Occipital lobe (tissue), 1 donor: ENCODE measurements at regions not wholly inside any gene's neighbourhood (a gene's known extent, or its start where the extent isn't known, plus 50 kb on each side); places are given as distances from the start of the nearest gene placed in this dataset.

Experiments used
- DNase-seq: peaks from one replicate; lab custom pipeline; 2025; lab: John Stamatoyannopoulos, UW

DNA sequence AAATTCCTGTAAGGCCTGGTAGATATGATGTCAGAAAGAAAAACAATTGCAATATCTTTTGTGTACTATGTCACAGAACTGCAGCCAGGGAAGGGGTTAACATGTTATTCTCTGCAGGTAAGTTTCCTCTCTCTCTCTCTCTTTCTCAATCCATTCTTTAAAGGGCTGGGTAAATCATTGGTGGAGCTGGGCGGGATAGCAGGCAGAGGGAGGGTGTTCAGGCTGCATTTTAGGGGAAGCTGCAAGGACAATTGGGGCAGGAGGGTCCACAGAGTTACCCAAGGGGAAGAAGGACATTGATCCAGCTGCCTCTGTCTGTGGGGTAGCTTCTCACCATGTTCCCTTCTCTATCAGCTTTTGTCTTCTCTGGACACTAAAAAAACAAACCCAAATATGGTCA is 153.9 kb upstream of the BMPER start:
- no peak for DNase-seq

DNA sequence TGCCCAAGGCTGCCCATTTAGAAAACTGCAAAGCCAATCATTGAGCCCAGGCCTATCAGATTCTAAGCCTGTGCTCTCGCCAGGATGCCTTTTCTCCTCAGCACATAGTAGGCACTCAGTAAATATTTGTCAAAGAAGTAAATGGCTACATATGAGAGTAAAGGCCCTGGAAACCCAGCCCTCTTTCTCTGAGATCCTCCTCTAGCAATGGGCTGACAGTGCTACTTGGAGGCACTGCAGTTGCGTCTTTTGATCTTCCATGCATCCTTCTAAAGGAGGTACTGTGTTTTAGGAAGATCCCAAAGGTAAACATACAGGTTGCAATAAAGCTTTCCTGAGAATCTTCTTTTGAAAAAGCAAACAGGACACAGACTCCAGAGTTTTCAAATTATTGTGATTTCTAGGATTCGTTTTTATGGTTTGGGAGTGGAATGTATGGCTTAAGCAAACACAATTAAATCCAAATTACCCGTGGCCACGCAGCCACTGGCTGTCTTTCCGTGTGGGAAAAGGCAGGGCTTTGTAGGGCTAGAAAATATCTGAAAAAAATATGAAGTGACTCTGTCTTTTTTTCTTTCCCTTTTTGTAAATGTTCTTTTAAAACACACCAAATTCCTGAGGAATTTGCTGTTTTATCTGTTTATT is 151.3 kb upstream of the BMPER start:
- DNase-seq: no peak

DNA sequence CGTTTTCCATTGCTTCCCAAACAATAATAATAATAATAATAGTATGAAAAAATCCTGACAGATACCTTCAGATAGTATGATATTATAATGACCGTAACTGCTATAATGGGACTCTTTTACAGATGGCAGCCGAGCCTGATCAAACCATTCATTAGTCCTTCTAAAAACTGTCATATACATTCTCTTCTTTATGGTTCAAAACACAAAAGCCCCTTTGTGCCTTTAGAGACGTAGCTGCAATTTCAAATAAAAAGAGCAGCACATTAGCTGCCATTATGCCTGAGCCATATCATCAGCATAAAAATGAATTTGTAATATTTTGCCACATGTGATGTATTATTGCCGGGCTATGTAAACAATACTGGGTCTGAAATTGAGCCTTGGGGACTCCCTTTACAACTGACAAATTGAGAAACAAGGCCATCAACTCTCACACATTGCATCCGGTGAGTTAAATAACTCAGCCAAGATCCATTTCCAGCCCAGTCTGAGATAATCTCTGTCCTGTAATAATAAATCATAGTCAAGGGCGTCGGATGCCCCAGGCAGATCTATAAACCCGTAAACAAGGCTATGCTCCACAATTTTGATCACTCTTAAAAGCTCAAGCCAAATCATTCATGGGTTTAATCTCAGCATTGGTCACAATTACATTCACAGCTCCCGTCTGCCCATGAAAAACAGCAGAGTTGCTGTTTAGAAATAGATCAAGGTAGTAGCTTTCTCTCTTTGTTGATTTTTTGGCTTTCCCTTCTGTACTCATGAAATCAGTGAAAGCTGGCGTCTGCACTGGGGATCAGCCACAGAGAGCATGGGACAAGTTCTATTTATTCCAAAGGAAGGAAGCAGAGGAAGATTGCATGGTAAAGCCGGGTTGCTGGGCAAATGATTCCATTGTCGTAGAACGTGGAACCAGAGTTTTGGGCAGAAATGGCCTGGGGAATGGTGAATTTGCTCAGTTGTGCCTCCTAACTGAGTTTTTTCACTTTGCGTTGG is 150.1 kb upstream of the BMPER start:
- DNase-seq: no peak

DNA sequence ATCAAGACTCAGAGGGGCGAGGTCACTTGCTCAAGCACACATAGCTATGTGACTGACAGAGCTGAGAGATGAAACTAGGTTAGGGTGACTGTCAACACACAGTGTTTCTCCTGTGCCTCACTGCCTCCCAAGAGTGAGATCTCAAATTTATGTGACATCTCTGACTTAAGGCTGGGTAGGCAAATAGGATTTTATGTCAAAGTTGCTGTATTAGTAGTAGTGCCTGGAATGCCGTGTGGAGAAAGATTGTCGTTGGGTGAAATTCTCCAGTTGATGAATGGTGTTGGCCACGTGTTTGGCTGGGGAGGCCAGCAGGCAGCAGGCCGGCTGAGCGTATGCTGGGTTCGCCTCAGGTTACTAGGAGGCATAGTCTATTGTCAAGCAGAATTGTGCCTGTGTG is 148.3 kb upstream of the BMPER start:
- DNase-seq: no peak

DNA sequence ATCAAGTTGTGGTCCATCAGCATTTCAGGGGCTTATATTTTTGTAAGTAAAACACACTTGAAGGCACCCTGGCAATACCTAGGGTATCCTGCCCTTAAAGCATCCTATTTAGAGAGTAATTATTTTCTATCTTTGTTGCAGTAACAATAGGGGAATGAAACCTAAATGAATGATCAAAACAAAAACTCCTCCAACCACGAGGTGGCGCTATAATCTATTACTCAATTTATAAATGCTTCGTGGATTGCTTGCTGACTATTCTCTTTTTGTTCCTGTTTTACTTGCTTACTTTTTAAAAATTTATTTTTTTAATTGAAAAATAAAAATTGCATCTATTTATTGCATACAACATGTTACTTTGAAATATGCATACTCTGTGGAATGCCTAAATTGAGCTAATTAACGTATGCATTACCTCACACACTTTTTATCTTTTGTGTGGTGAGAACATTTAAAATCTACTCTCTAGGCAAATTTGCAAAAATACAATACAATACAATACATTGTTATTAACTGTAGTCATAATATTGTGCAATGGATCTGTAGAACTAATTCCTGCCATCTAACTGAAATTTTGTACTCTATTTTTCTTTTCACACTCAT is 147.7 kb upstream of the BMPER start:
- DNase-seq: no peak

DNA sequence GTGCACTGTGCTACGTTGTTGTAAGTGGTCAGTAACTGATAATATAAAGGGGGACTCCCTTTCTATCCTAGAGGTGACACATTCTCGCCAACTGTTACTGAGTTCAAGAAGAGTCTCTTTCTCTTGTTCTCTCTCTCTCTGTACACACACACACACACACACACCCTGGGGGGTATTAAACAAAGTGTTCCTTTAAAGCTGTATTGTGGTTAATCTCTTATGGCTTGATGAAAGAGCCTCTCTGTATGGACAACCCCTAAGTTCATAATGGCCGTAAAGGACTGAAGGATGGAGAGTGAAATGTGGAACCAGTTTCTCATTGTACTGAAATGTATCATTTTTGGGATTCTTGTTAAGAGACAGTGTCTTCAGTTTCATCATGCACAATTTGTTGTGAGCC is 145.2 kb upstream of the BMPER start:
- DNase-seq: no peak

DNA sequence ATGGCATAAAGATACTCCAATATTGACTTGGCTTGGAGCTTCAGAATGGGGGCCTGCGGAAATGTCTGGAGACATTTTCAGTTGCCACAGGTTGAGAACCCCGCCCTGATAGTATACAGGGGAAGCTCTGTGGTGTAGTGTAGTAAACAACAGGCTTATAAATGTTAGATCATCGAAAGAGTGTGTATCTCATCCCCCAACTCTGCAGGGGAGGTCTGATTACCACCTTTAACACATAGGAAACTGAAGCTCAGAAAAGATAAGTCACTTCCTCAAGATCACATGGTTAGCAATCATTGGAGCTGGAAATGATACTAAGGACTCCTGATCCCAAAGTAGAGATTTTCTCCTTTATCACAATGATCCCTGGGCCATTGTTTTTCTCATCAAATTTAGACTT is 144.5 kb upstream of the BMPER start:
- DNase-seq: no peak

DNA sequence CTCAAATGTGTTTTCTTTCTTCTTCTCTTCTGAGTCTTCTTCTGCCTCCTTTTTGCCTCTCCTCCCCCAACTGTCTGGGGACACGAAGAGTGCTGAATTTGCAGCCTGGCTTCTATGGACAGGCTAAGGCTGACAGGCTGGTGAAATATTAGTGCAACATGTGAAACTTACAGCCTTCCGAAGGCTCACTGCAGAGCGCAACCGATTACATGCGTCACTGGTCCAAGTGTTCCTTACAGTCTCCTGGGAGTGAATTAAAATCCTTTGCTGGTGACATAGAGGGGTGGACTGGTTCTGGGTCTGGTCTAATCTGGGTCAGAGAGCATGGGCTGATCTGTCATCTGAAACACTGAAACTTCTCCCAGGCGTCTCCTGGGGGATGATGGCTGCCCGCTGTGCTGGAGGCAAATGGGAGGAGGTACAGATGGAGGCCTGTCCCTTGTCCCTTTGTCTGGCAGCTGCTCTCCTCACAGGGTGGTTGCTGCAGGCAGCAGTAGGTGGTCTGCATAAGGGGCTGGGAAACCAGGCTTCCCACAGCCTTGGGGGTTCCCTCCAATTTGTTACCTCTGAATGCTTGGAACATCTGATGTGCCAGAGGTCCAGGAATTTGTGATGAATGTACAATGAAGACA is 143.8 kb upstream of the BMPER start:
- no peak for DNase-seq

DNA sequence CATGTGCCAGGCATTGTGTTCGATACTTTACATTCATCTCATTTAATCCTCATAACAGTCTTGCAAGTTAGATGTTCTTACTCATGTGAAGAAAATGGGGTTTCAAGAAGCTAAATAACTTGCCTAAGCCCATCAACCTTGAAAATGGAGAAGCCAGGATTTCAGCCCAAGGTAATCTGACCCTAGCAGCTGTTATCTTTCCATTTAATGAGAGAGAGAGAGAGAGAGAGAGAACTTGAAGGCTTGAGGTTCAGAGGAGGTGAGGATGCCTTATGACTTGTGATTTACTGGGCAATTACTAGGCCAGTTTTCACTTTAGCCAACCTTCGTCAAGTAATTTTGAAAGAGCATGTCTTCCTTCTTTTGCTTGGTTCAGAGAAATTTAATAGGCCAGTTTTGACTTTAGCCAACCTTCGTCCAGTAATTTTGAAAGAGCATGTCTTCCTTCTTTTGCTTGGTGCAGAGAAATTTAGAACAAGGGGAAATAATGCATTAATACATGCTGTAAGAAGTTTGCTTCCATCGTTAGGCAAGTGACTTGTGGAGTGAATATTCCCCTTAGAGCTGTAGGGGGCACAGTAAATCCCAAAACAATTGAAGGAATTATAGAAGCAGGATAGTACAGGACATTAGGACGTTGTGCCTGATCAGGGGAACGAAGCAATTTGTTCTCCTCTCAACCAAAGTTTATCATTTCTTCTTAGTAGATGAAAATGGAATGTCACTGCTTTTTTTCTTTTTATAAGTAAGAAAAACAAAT is 143.0 kb upstream of the BMPER start:
- no peak for DNase-seq

DNA sequence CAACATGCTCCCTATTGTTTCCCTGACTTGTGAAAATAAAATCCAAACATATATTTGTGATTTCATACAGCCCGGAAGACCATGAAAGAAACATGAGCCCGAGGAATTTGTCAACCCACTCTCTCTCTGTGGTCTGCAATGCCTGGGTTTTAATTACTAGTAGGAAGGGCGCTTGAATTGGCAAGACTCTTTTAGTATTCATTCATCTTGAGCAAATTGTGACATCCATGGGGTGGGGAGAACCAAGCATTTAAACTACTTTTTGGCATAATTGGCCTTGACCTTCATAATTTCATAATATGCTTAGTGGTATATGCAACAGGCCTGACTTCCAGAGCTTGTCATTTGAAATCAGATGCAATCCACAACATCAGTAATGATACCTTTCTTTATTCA is 142.4 kb upstream of the BMPER start:
- DNase-seq: no peak

DNA sequence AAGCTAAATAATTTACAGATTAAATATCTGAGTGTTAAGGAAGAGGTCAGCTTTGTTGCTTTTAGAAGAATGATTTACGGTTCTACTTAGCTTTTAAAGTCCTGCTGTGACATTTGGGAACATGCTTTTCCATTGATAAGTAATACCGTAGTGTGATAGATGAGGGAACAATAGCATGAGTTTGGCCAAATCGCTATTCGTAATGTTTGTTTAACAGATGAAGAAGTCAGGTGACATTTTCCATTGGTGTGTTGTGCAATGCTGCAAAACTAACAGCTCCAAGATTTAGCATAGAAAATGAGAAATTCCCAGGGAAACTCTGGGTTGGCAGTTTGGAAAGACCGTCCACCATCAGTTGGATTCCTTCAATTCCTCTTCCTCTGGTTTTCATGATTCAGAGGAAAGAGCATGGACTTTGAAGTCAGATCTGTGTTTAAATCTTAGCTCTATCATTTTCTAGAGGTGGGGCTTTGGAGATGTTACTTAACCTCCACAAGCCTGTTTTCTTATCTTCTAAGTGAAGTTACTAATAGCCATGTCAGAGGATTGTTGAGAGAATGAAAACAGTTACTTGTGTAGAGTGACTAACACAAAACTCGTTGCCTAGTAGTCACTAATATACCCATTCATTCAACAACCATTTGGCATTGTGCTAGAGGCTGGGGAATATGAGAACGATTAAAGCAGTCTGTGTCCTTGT is 140.4 kb upstream of the BMPER start:
- DNase-seq: no peak

DNA sequence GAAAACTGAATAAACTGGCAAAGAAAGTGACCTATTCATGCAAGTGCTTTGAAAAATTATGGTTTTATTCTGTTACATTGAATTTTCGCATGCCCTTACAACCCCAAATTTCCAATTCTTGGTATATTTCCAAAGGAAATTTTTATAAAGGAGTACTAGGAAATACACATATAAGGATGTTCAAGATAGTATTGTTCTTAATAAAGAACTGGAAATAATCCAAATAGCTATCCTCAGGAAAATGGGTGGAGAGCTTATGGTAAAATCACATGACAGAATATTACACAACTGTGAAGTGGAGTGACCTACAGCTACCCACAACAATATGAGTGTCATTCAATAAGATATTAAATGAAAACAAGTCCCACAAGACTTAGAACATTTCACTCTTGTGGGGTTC is 138.9 kb upstream of the BMPER start:
- DNase-seq: no peak

DNA sequence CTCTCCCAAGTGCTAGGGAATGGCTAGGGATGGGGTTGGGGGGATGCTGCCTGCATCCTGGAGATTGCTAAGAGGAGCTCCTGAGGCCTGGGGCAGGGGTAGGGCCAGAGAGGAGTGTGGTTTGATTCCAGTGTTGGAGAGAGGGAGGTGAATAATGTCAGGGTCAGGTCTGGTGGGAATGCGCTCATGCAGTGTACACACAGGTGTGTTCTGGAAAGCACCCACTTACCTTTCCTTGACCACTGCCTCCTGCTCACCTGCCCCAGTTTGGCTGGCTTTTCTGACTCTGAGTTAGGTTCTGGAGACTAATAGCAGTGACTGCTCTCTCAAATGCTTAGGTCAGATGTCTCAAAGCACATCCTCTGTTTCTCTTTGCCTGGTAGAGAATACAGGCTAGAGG is 135.4 kb upstream of the BMPER start:
- DNase-seq: no peak

DNA sequence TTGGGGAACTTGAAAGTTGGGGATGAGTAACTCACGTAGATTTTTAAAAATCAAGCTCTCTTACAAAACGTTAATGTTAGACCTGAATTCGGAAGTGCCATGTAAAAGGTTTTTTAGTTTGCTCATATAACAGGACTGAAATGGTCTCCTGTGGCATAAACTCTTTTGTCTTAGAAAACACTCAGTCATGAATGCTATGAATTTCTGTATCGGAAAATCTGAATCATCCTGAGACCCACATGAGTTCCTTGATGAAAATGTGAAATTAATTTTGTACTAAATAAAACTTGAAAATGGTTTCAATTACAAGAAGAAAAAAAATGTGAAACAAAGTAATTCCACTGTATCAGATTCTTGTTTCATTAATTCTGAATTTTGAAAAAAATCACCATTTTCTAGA is 134.8 kb upstream of the BMPER start:
- no peak for DNase-seq

DNA sequence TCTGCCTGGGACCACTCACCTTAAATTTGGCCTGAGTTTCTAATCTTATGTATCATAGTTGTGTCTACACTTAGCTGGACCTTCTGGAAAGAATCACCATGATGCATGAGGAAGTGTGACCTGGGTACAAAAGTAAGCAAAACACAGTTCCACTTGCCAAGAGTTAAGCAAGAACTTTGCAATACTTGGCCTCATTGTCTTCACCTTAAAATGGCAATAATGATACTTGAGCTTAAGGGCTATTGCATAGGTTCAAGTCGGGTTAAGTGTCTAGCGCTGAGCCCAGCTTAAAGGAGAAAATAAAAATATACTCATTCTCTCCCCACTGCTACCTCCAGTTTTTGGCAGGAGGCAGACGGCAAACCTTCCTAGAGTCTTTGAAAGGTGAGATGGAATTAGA is 133.9 kb upstream of the BMPER start:
- no peak for DNase-seq

DNA sequence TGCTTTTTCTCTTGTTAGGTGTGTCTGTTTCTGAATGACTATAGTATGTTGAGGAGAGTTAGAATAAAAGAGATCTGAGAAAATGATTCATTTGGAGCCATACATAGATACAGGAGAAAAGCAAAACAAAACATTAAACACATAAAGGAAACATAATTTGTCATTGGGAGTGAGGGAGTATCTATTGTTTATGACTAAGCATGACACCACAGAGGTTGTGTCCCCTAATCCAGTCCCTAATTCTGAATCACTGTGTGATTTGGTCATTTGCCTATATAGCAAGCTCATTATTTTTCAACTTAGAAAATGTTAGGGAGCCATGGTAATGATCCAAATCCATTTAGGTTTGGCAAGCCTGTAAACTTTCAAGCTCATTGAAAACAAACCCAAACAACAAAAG is 132.3 kb upstream of the BMPER start:
- DNase-seq: no peak

DNA sequence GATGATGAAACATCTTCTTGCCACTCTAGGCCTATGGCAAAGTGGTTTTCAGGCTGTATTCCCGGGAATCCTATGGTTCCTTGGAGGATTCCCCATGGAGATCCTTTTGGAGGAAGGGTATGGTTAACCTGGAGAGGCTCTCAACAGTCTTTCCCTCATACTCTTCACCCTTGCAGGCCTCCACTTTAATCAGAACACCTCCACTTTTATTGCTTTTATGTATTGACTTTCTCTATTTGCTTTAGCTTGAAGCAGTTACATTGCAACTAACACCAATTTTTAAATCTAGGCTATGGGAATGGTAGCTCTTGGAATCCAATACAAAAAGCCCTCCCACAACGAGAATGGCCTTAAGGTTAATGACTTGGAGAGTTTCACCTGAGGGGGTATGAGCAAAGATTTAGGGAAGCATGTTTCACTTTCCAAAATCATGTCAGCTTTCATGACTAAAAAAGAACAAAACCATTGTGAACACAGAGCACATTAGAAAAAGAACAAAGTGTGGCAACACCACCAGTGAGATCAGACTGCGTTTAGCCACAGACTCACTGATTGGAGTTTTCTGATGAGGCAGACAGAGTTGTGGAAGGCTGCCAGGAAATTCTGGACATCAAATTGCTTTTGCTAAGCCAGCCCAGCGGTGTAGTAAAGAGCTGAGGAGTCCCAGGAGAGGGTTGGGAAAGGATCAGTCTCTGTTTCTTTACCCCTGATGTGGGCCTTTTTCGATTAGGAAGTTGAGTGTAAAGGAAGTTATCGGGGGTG is 130.4 kb upstream of the BMPER start:
- DNase-seq: no peak

DNA sequence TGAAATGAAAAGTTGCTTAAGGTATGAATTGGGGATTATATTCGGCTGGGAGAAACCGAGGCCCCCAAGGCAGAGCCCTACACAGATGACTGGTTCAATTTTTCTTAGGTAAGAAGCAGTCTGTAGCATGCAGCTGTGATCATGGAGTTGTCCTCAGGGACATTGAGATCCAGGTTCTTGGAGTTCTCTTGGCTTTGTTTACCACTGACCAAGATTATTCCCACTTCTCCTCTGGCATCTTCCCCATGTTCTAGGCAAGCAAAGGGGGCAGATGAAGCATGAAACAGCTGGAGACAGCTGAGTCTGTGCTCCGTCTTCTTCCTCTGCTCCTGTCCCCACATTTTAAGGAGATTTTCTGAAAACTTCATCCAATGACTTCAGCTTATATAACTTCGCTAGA is 129.5 kb upstream of the BMPER start:
- DNase-seq: no peak

DNA sequence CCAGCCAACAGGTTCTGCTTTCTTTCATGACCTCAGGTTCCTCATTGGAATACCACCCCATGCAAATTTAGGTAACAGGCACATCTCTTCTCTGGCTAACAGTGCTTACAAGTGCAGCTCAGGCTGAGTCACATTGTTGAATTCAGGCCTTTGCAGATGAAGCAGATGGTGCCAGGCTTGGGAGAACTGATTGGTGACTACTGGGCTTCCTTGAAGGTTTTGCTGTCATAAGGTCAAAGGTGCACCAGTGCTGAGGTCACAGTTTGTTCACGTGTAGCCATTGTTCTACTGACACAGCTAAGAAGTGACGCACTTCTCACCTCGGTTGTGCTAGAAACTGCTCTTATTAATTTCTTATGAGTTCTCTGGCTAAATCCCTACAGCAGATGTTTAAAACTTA is 128.6 kb upstream of the BMPER start:
- no peak for DNase-seq

DNA sequence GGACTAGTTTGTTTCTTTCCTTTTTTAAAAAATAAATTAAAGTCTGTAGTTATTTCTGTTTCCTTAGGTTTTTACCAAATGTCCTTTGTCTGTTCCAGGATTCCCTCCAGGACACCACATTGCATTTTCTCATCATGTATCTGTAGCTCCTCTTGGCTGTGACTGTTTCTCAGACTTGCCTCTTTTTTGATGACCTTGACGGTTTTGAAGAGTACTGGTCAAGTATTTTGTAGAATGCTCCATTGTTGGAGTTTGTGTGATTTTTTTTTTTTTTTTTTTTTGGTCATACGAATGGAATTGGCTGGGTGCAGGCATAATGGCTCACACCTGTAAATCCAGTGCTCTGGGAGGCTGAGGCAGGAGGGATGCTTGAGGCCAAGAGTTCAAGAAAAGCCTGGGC is 127.1 kb upstream of the BMPER start:
- DNase-seq: no peak
